OCI-LY3 (cell line): ENCODE measurements at regions not wholly inside any gene's neighbourhood (a gene's known extent, or its start where the extent isn't known, plus 50 kb on each side); places are given as distances from the start of the nearest gene placed in this dataset.
"Not testable (repeated sequence)": the region's sequence is repeated elsewhere in the genome, so short reads cannot be mapped to it uniquely, and the experiment has no call there.

Experiments
- H2AFZ ChIP-seq: fragments of 200-600, 300-600 bp; shearing (Covaris generic); 2 replicates; pipeline ENCODE4 v1.6.0; 2014; ENCODE audit warnings: antibody characterized with exemption, low read depth, low read length
- H3K27ac ChIP-seq: fragments of 200-600, 300-600 bp; sonication (generic); 2 replicates; pipeline ENCODE4 v1.5.1; 2014; ENCODE audit warnings: mild to moderate bottlenecking, low read length, moderate library complexity, mixed read lengths
- H3K27me3 ChIP-seq: fragments of 200-600, 300-600 bp; sonication (generic); 2 replicates; pipeline ENCODE4 v1.6.1; 2014; ENCODE audit warnings: low read depth, low read length, mixed read lengths
- H3K36me3 ChIP-seq: fragments of 200-600, 300-600 bp; sonication (generic); replicated peaks from 2 replicates; pipeline ENCODE3; 2014; ENCODE audit warnings: low read depth, low read length, mixed read lengths
- H3K4me1 ChIP-seq: fragments of 300-600, 200-600 bp; sonication (generic); 2 replicates; pipeline ENCODE4 v1.6.1; 2014; ENCODE audit warnings: low read length, mixed read lengths
- H3K4me2 ChIP-seq: fragments of 200-600, 300-600 bp; sonication (generic); 2 replicates; pipeline ENCODE4 v1.6.1; 2014; ENCODE audit warnings: low read length, mixed read lengths
- H3K4me3 ChIP-seq: fragments of 300-600, 200-600 bp; sonication (generic); 2 replicates; pipeline ENCODE4 v1.5.1; 2014; ENCODE audit warnings: antibody characterized with exemption, mild to moderate bottlenecking, low read length, moderate library complexity
- H3K79me2 ChIP-seq: fragments of 300-600, 200-600 bp; shearing (Covaris generic); 2 replicates; pipeline ENCODE4 v1.6.1; 2014; ENCODE audit warnings: mild to moderate bottlenecking, low read length, mixed read lengths
- H3K9ac ChIP-seq: fragments of 300-600, 200-600 bp; shearing (Covaris generic); 2 replicates; pipeline ENCODE4 v1.6.0; 2014; ENCODE audit warnings: mild to moderate bottlenecking, low read length, moderate library complexity
- H3K9me3 ChIP-seq: fragments of 200-600, 300-600 bp; shearing (Covaris generic); 2 replicates; pipeline ENCODE4 v1.6.1; 2014; ENCODE audit warnings: low read length, mixed read lengths; ENCODE audit not compliant: insufficient read depth
- H4K20me1 ChIP-seq: fragments of 200-600, 300-600 bp; sonication (generic); 2 replicates; pipeline ENCODE4 v1.6.1; 2016; ENCODE audit warnings: low read length, mixed read lengths; ENCODE audit not compliant: insufficient read depth
- CTCF ChIP-seq: fragments of 200-600, 300-600 bp; sonication (generic); IDR thresholded peaks from 2 replicates; pipeline ENCODE4 v1.5.1; 2014; ENCODE audit warnings: antibody characterized with exemption, low read length, low read depth
- EZH2phosphoT487 ChIP-seq: fragments of 200-600 bp; shearing (Covaris generic); IDR thresholded peaks from 2 replicates; pipeline ENCODE4 v1.6.1; 2018; ENCODE audit warnings: antibody characterized with exemption, mixed run types, low read depth

DNA sequence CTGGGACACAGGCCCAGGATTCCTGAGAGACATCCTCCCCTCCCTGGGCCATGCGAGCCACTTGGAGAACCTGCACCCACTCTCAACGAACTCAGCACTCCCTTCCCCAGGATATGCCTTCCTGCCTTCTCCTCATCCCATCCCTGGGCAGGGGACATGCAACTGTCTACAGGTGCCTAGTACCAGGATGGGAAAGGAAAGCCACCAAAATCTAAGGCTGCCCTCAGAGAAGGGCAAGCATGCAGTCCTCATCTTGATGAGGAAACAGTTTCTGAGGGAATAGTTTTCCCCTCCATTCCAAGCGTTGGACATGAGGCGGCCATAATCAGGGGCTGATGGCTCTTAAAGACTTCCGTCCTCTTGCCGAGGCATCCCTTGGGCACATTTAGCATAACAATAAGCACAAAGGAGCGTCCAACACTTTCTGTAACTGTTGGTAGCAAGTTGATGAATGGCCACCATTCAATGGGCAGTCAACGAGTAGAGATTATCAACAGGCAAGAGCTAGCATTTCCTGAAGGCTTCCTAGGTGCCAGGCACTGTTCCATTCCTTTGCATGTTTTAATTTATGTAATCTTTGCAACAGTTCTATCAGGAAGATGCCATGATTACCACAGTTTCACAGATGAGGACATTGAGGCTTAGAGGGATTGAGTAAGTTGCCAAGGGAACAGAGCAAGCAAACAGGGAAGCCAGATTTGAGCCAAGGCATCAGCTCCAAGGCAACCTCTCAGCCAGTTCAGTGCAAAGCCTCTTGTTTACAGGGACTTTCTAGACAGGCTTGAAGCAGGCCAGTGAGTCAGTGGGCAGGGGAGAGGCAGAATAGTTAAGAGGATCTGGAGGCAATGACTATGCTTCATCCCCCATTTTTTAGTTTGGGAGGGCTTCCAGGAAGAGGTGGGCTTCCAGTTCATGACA, 105.1 kb downstream of the SINHCAF start:
- H2AFZ ChIP-seq = no peak overlapping the region
- H3K79me2 ChIP-seq = no peaks in the 10 kb centered on the region
- H4K20me1 ChIP-seq = no peaks in the 10 kb centered on the region
- no peaks in the 10 kb centered on the region for H3K36me3 ChIP-seq
- no peak overlapping the region for H3K9ac ChIP-seq
- H3K4me1 ChIP-seq = no peaks in the 10 kb centered on the region
- peaks cover 17% of the 10 kb centered on the region for H3K27me3 ChIP-seq
- H3K27ac ChIP-seq = no peak overlapping the region
- no peak for TF ChIP-seq CTCF
- no peak for TF ChIP-seq EZH2phosphoT487
- H3K4me2 ChIP-seq = no peak overlapping the region
- H3K4me3 ChIP-seq = no peak overlapping the region
- no peaks in the 10 kb centered on the region for H3K9me3 ChIP-seq

- no peak overlapping the region for H3K4me3 ChIP-seq
- H3K9me3 ChIP-seq = no peaks in the 10 kb centered on the region
- no peaks in the 10 kb centered on the region for H3K4me1 ChIP-seq
- no peak overlapping the region for H3K27ac ChIP-seq
- no peak overlapping the region for H2AFZ ChIP-seq
- TF ChIP-seq CTCF (no peak), EZH2phosphoT487 (no peak)
- no peaks in the 10 kb centered on the region for H4K20me1 ChIP-seq
- no peak overlapping the region for H3K4me2 ChIP-seq
- peaks cover 11% of the 10 kb centered on the region for H3K27me3 ChIP-seq
- H3K79me2 ChIP-seq = no peaks in the 10 kb centered on the region
- H3K9ac ChIP-seq = no peak overlapping the region
- H3K36me3 ChIP-seq = no peaks in the 10 kb centered on the region
These were observed 104.4 kb downstream of the SINHCAF start for GRCh38 chr12:31221551-31221945.

GRCh38 chr12:31222620-31223222, 103.2 kb downstream of the SINHCAF start:
- H3K9ac ChIP-seq = no peak overlapping the region
- no peaks in the 10 kb centered on the region for H3K9me3 ChIP-seq
- TF ChIP-seq CTCF (peak; percentile 26; the same call in 1 of the 2 replicates), EZH2phosphoT487 (no peak)
- no peaks in the 10 kb centered on the region for H3K36me3 ChIP-seq
- H2AFZ ChIP-seq = no peak overlapping the region
- H3K4me1 ChIP-seq = no peaks in the 10 kb centered on the region
- no peaks in the 10 kb centered on the region for H3K79me2 ChIP-seq
- no peak overlapping the region for H3K4me2 ChIP-seq
- no peak overlapping the region for H3K4me3 ChIP-seq
- H4K20me1 ChIP-seq = no peaks in the 10 kb centered on the region
- no peaks in the 10 kb centered on the region for H3K27me3 ChIP-seq
- no peak overlapping the region for H3K27ac ChIP-seq

GRCh38 chr12:31223640-31224039, 102.3 kb downstream of the SINHCAF start:
- not testable (repeated sequence) for H3K36me3 ChIP-seq, H3K27ac ChIP-seq, H4K20me1 ChIP-seq, H3K4me2 ChIP-seq, H3K4me1 ChIP-seq, H3K79me2 ChIP-seq, H2AFZ ChIP-seq, H3K4me3 ChIP-seq, H3K27me3 ChIP-seq, H3K9ac ChIP-seq, H3K9me3 ChIP-seq
